HL-60 (cell line): ENCODE measurements at regions not wholly inside any gene's neighbourhood (a gene's known extent, or its start where the extent isn't known, plus 50 kb on each side); places are given as distances from the start of the nearest gene placed in this dataset.

ENCODE experiments used
- DNase-seq, 2 experiments: peaks; one replicate each; pipeline ENCODE4 v3.0.0-alpha.2; 2010 to 2020; ENCODE audit warnings: low read depth in 1 of 2, low spot score in 1 of 2
- H3K27ac ChIP-seq: fragments of 250-450 bp; sonication (Bioruptor Pico); replicated peaks from 2 replicates; pipeline ENCODE4 v1.5.1; 2020; ENCODE audit warnings: mild to moderate bottlenecking, moderate library complexity
- H3K27me3 ChIP-seq: fragments of 250-450 bp; sonication (Bioruptor Pico); 2 replicates; pipeline ENCODE4 v1.5.1; 2021; ENCODE audit warnings: mild to moderate bottlenecking, moderate library complexity; ENCODE audit not compliant: insufficient read depth, poor library complexity, severe bottlenecking
- H3K4me3 ChIP-seq: replicated peaks from 2 replicates; pipeline ENCODE4 v1.5.1; 2011; ENCODE audit warnings: mild to moderate bottlenecking, control low read depth, low read length; ENCODE audit not compliant: insufficient read depth
- GABPA ChIP-seq: IDR thresholded peaks from 2 replicates; pipeline ENCODE4 v1.6.1; 2012; ENCODE audit warnings: low read depth
- POLR2AphosphoS5 ChIP-seq: IDR thresholded peaks from 2 replicates; pipeline ENCODE4 v1.6.1; 2012; ENCODE audit warnings: low read depth
- REST ChIP-seq: IDR thresholded peaks from 2 replicates; pipeline ENCODE4 v1.6.1; 2012; ENCODE audit warnings: low read depth; ENCODE audit not compliant: insufficient replicate concordance
- SPI1 ChIP-seq: IDR thresholded peaks from 2 replicates; pipeline ENCODE4 v1.6.1; 2012; ENCODE audit warnings: low read depth, mild to moderate bottlenecking, borderline replicate concordance
- TF ChIP-seq, protein P1 (sequence below): IDR thresholded peaks from one replicate; pipeline ENCODE4 v1.5.1; 2011; ENCODE audit warnings: low read length, control low read depth, inconsistent platforms; ENCODE audit not compliant: insufficient read depth

GRCh38 chr15:67922971-67923945 lies 83.4 kb upstream of the RNU6-1 start:
- no peak for TF ChIP-seq REST
- no peak for TF ChIP-seq POLR2AphosphoS5
- TF ChIP-seq, protein P1, sequence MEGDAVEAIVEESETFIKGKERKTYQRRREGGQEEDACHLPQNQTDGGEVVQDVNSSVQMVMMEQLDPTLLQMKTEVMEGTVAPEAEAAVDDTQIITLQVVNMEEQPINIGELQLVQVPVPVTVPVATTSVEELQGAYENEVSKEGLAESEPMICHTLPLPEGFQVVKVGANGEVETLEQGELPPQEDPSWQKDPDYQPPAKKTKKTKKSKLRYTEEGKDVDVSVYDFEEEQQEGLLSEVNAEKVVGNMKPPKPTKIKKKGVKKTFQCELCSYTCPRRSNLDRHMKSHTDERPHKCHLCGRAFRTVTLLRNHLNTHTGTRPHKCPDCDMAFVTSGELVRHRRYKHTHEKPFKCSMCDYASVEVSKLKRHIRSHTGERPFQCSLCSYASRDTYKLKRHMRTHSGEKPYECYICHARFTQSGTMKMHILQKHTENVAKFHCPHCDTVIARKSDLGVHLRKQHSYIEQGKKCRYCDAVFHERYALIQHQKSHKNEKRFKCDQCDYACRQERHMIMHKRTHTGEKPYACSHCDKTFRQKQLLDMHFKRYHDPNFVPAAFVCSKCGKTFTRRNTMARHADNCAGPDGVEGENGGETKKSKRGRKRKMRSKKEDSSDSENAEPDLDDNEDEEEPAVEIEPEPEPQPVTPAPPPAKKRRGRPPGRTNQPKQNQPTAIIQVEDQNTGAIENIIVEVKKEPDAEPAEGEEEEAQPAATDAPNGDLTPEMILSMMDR: no peak
- TF ChIP-seq SPI1: no peak
- no peak for TF ChIP-seq GABPA
- Histone ChIP-seq H3K27me3 (no peaks in the 10 kb centered on the region), H3K27ac (no peak overlapping the region), H3K4me3 (no peak overlapping the region)
- no peak for DNase-seq

DNA sequence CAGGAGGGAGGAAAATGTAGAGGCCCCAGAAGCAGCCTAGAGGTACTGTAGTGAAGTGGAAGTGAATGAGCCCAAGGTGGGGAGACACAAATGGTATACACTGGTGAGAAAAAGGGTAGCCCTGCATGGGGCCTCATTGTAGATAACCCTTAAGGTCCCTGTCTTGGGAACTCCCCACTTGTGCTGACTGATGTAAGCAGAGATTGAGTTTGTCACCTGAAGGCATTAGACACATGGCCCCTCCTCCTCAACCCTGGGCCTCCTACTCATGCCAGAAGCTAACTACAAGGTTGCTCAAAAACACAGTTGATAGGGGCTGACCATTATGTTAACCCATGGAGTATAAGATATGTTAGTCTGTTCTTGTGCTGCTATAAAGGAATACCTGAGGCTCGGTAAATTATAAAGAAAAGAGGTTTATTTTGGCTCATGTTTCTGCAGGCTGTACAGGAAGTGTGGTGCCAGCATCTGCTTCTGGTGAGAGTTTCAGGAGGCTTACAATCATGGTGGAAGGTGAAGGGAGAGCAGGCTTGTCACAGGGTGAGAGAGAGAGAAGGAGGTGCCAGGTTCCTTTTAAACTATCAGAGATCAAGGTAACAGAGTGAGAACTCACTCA lies 84.6 kb upstream of the RNU6-1 start:
- TF ChIP-seq GABPA: no peak
- TF ChIP-seq, protein P1: no peak
- TF ChIP-seq SPI1: no peak
- TF ChIP-seq REST: no peak
- TF ChIP-seq POLR2AphosphoS5: no peak
- Histone ChIP-seq H3K4me3 (no peak overlapping the region), H3K27me3 (no peaks in the 10 kb centered on the region), H3K27ac (no peak overlapping the region)
- no peak for DNase-seq

GRCh38 chr15:67925182-67925581 lies 85.3 kb upstream of the RNU6-1 start:
- Histone ChIP-seq H3K27ac (no peak overlapping the region), H3K27me3 (no peaks in the 10 kb centered on the region), H3K4me3 (no peak overlapping the region)
- no peak for DNase-seq
- TF ChIP-seq GABPA: no peak
- TF ChIP-seq, protein P1: no peak
- TF ChIP-seq REST: no peak
- no peak for TF ChIP-seq POLR2AphosphoS5
- no peak for TF ChIP-seq SPI1
